GM13977 (cell line): ENCODE measurements at regions not wholly inside any gene's neighbourhood (a gene's known extent, or its start where the extent isn't known, plus 50 kb on each side); places are given as distances from the start of the nearest gene placed in this dataset.

Experiments
- DNase-seq: peaks from one replicate; pipeline ENCODE4 v3.0.0; 2012; ENCODE audit warnings: low spot score
- CTCF ChIP-seq: IDR thresholded peaks from 2 replicates; pipeline ENCODE4 v1.5.1; 2012; ENCODE audit warnings: mild to moderate bottlenecking, control low read depth; ENCODE audit not compliant: insufficient read depth; ENCODE audit errors: extremely low read depth, missing control alignments
- in situ Hi-C: fragments of 300-500 bp; cut with MboI; formaldehyde crosslinking; loops from one replicate; pipeline ENCODE4 v1.12.0; 2022; ENCODE audit warnings: low sequenced_read_pairs, low pct_unique_long_range_greater_than_20kb, mixed read lengths, inconsistent platforms; ENCODE audit not compliant: unreplicated experiment

GRCh38 chr5:54804086-54804485 is 181.3 kb downstream of the ESM1 start:
- in situ Hi-C loops: no loop called here
- no peak for TF ChIP-seq CTCF
- no peak for DNase-seq

GRCh38 chr5:54803471-54804011 is 181.9 kb downstream of the ESM1 start:
- no peak for TF ChIP-seq CTCF

GRCh38 chr5:54799645-54800044 is 185.7 kb downstream of the ESM1 start:
- no peak for TF ChIP-seq CTCF
- no peak for DNase-seq
- in situ Hi-C loops: no loop called here

More at GRCh38 chr5:54803471-54804011, 181.9 kb downstream of the ESM1 start:
- in situ Hi-C loops: no loop called here
- no peak for DNase-seq

- DNase-seq: no peak
- no peak for TF ChIP-seq CTCF
- in situ Hi-C loops: no loop called here
These were observed 189.6 kb downstream of the ESM1 start for GRCh38 chr5:54795777-54796176.

- no peak for TF ChIP-seq CTCF
- in situ Hi-C loops: no loop called here
- DNase-seq: no peak
These were observed 190.1 kb downstream of the ESM1 start for GRCh38 chr5:54795284-54795683.

- in situ Hi-C loops: no loop called here
- no peak for DNase-seq
- TF ChIP-seq CTCF: no peak
These were observed 191.0 kb downstream of the ESM1 start for GRCh38 chr5:54794135-54794975.
